AG09319 (cell line): ENCODE measurements at regions not wholly inside any gene's neighbourhood (a gene's known extent, or its start where the extent isn't known, plus 50 kb on each side); places are given as distances from the start of the nearest gene placed in this dataset.

Experiments
- DNase-seq: peaks from one replicate; pipeline ENCODE4 v3.0.0-alpha.2; 2010; ENCODE audit warnings: low read depth; ENCODE audit errors: extremely low read depth
- CTCF ChIP-seq: IDR thresholded peaks from 2 replicates; pipeline ENCODE4 v1.5.1; 2011; ENCODE audit warnings: low read depth, mild to moderate bottlenecking, inconsistent platforms, low read length, moderate library complexity

GRCh38 chr10:123556049-123556448, 110.1 kb upstream of the GPR26 start:
- TF ChIP-seq CTCF = no peak
- no peak for DNase-seq

- no peak for DNase-seq
- TF ChIP-seq CTCF = no peak
Observed at GRCh38 chr10:123556736-123557135, 109.4 kb upstream of the GPR26 start.

GRCh38 chr10:123557366-123558108, 108.6 kb upstream of the GPR26 start:
- no peak for DNase-seq
- TF ChIP-seq CTCF = no peak

GRCh38 chr10:123558651-123559050, 107.5 kb upstream of the GPR26 start:
- no peak for DNase-seq
- TF ChIP-seq CTCF = no peak

- peak; percentile 15 for DNase-seq
- peak; percentile 99 for TF ChIP-seq CTCF
Observed at GRCh38 chr10:123559066-123559822, 106.9 kb upstream of the GPR26 start.

GRCh38 chr10:123559823-123560092, 106.4 kb upstream of the GPR26 start:
- TF ChIP-seq CTCF = no peak
- DNase-seq = no peak

- no peak for DNase-seq
- TF ChIP-seq CTCF = no peak
Observed at GRCh38 chr10:123560301-123561140, 105.6 kb upstream of the GPR26 start.
